HEK293T (cell line): ENCODE measurements at regions not wholly inside any gene's neighbourhood (a gene's known extent, or its start where the extent isn't known, plus 50 kb on each side); places are given as distances from the start of the nearest gene placed in this dataset.

ENCODE experiments used
- ARNT ChIP-seq: fragments of 450-650 bp; IDR thresholded peaks from 2 replicates; pipeline ENCODE4 v1.6.1; 2017; ENCODE audit warnings: mild to moderate bottlenecking
- BHLHE40 ChIP-seq: fragments of 450-650 bp; IDR thresholded peaks from 2 replicates; pipeline ENCODE4 v1.6.1; 2016; ENCODE audit warnings: mild to moderate bottlenecking, moderate library complexity, borderline replicate concordance
- ELF4 ChIP-seq: fragments of 450-650 bp; IDR thresholded peaks from 2 replicates; pipeline ENCODE4 v1.6.1; 2017; ENCODE audit warnings: antibody characterized with exemption
- FOXK2 ChIP-seq: fragments of 450-650 bp; IDR thresholded peaks from 2 replicates; pipeline ENCODE4 v1.6.1; 2016; ENCODE audit warnings: mild to moderate bottlenecking
- FOXM1 ChIP-seq: fragments of 450-650 bp; IDR thresholded peaks from 2 replicates; pipeline ENCODE4 v1.6.1; 2017; ENCODE audit warnings: mild to moderate bottlenecking, borderline replicate concordance
- LEF1 ChIP-seq: fragments of 450-650 bp; IDR thresholded peaks from 2 replicates; pipeline ENCODE4 v1.6.1; 2017; ENCODE audit warnings: mild to moderate bottlenecking, borderline replicate concordance
- NFRKB ChIP-seq: fragments of 450-650 bp; IDR thresholded peaks from 2 replicates; pipeline ENCODE4 v1.6.1; 2016; ENCODE audit warnings: mild to moderate bottlenecking, moderate library complexity
- PKNOX1 ChIP-seq: fragments of 450-650 bp; IDR thresholded peaks from 2 replicates; pipeline ENCODE4 v1.6.1; 2016
- SP1 ChIP-seq: fragments of 450-650 bp; IDR thresholded peaks from 2 replicates; pipeline ENCODE4 v1.6.1; 2017
- TARDBP ChIP-seq: fragments of 450-650 bp; IDR thresholded peaks from 2 replicates; pipeline ENCODE4 v1.6.1; 2016
- ZNF384 ChIP-seq: fragments of 450-650 bp; IDR thresholded peaks from 2 replicates; pipeline ENCODE4 v1.6.1; 2016

- TF ChIP-seq FOXK2 (no peak), PKNOX1 (no peak), ELF4 (no peak), BHLHE40 (no peak), FOXM1 (no peak), SP1 (no peak), TARDBP (no peak), NFRKB (no peak), ARNT (no peak), LEF1 (no peak), ZNF384 (no peak)
Measured at GRCh38 chr5:167639766-167640165, 651.7 kb upstream of the WWC1 start.
